Coronary artery (tissue), 2 donors: ENCODE measurements at regions not wholly inside any gene's neighbourhood (a gene's known extent, or its start where the extent isn't known, plus 50 kb on each side); places are given as distances from the start of the nearest gene placed in this dataset.
"Not testable (repeated sequence)": the region's sequence is repeated elsewhere in the genome, so short reads cannot be mapped to it uniquely, and the experiment has no call there.

ENCODE experiments used
- DNase-seq: peaks from one replicate; pipeline ENCODE4 v3.0.0-alpha.2; 2017; ENCODE audit warnings: low spot score
- H3K27ac ChIP-seq, 2 donors: fragments of 200-600 bp; sonication (generic); one replicate each; pipeline ENCODE4 v1.5.1; 2016 to 2019
- H3K4me3 ChIP-seq: fragments of 200-600 bp; sonication (generic); 2 replicates; pipeline ENCODE4 v1.5.1; 2016; ENCODE audit warnings: mild to moderate bottlenecking, moderate library complexity
- CTCF ChIP-seq: fragments of 200-600 bp; sonication (generic); IDR thresholded peaks from one replicate; pipeline ENCODE4 v1.5.1; 2019; ENCODE audit warnings: antibody characterized with exemption

DNA sequence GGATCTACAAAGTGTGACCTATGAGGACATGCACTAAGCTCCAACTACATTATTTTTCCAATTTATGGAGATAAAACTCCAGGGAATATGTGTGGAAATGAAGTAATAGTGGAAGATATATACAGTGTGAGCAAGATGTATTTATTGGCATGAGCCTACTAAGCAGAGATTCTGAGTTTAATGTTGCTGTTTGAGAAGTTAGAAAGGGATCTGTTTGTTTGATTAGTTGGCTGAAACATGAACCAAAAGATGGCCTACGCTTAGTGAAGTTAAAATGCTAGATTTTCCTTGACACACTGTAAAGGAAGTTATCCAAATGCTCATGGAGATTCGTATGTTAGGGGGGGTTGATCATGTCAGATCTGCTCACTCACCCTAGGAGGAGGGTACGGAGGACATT lies 621.7 kb downstream of the TMEM182 start:
- no peak overlapping the region for H3K27ac ChIP-seq
- no peak for DNase-seq
- no peak for TF ChIP-seq CTCF

GRCh38 chr2:103386872-103387271 lies 625.0 kb downstream of the TMEM182 start:
- Histone ChIP-seq H3K4me3 (no peak overlapping the region), H3K27ac (no peak overlapping the region)
- TF ChIP-seq CTCF: no peak
- DNase-seq: no peak

More for the DNA sequence above, 621.7 kb downstream of the TMEM182 start:
- H3K4me3 ChIP-seq: no peak overlapping the region

- no peak for DNase-seq
- Histone ChIP-seq H3K27ac (no peak overlapping the region), H3K4me3 (no peak overlapping the region)
- no peak for TF ChIP-seq CTCF
Measured at GRCh38 chr2:103387888-103388287, 626.1 kb downstream of the TMEM182 start.

DNA sequence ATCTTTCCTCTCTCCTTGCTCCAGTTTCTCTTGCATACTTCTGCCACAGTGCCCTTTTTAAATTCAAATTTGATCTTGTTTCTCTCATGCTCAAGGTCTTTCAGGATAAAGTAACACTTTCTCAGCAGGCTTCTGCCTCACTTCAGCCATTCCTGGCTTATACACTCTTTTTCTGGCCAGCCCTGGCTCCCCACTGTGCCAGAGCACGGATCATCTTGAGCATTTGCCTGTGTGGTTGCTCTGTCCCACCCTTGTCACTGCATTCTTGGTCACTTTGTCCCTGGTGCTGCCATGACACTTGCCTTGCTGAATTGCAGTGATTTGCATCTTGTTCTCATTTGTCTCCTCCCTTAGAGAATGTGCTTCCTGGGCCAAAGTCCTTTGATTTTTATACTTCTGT lies 634.3 kb downstream of the TMEM182 start:
- H3K4me3 ChIP-seq: no peak overlapping the region
- no peak overlapping the region for H3K27ac ChIP-seq

DNA sequence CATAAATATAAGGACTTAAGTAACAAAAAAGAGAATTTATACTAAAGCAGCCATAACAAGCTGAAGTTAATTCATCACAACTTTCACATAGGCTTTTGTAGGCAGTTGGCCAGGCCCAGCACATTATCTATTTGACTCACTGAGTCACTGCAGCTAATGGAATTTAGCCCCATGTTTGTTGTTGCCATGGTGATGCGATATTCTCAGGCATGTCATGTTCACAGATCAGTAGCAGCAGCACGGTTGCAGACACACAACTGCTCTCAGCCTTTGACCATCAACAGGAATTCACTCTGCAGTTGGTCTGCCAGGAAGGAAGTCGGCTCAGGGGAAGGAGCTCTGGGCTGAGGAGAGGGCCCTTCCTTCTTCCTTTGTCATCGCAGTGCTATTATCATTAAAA lies 639.8 kb downstream of the TMEM182 start:
- no peak for DNase-seq
- TF ChIP-seq CTCF: no peak
- Histone ChIP-seq H3K4me3 (no peak overlapping the region), H3K27ac (no peak overlapping the region)

More for the DNA sequence above, 634.3 kb downstream of the TMEM182 start:
- no peak for DNase-seq
- no peak for TF ChIP-seq CTCF

DNA sequence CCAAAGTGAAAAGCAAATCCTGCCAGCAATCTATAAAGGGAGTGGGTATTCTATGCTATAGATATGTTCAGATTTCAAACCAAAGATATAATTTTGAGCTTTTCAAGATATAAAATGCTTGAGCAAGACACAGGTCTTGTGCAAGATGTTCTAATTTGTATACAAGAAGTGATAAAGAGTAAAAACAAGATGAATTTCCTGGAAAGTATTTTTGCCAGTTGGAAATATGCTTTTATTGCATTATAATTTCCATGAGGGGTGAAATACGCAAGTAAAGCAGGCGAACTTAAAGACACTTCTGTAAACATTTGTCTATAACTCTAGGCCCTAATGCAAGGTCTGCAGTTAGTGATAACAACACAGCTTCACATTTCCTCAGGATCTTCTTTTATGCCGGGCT lies 640.5 kb downstream of the TMEM182 start:
- Histone ChIP-seq H3K27ac (no peak overlapping the region), H3K4me3 (no peak overlapping the region)
- no peak for DNase-seq
- no peak for TF ChIP-seq CTCF

DNA sequence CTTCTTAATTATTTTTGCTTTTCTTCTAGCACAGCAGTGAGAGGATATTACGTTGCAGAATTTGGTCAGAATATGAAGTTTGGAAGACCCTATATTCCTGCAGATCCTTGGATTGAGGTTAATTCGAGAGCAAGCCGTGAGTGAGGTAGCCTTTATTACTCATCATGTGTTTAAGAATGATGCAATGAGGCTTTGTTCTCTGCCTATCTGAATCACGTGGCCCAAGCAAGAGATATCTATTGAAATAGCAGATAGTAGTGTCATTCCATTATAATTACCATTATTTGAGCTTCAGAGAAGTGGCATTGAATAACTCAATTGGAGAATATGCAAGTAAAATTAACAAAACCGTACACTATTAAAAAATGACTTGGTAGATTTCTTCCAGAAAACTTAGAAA lies 641.1 kb downstream of the TMEM182 start:
- DNase-seq: no peak
- Histone ChIP-seq H3K27ac (no peak overlapping the region), H3K4me3 (no peak overlapping the region)
- no peak for TF ChIP-seq CTCF

GRCh38 chr2:103403388-103403787 lies 641.6 kb downstream of the TMEM182 start:
- not testable (repeated sequence) for H3K27ac ChIP-seq, H3K4me3 ChIP-seq, DNase-seq
